K562 (cell line): ENCODE measurements at regions not wholly inside any gene's neighbourhood (a gene's known extent, or its start where the extent isn't known, plus 50 kb on each side); places are given as distances from the start of the nearest gene placed in this dataset.

Experiments
- ATAC-seq: fragments of 200-7000 bp; cut with Tn5 transposase; 3 replicates; pipeline ENCODE4 v1.9.1; 2020; ENCODE audit warnings: moderate library complexity
- BruUV-seq: library from RNA; stranded (reverse); fragments of 400-500 nt; replicated peaks from 2 replicates; lab custom pipeline; 2021; lab: Mats Ljungman, UMichigan
- CTCF ChIA-PET: fragments of 300-600 bp; formaldehyde crosslinking; extraction: SDS; loops from one replicate; lab custom pipeline; 2021; ENCODE audit warnings: low intra/inter-chr PET ratio; lab: Yijun Ruan, JAX
- POLR2A ChIA-PET: fragments of 300-600, 350-650 bp; sonication (Branson Sonifier 250); formaldehyde crosslinking; extraction: SDS; loops from one replicate; lab custom pipeline; 2021; ENCODE audit warnings: antibody characterized with exemption, inconsistent platforms; lab: Yijun Ruan, JAX
- DNase-seq, 4 experiments: peaks; one replicate each; pipeline versions ENCODE4 v3.0.0 to v3.0.0-alpha.2; 2011 to 2018; ENCODE audit warnings: low spot score in 3 of 4, mixed read lengths in 3 of 4; ENCODE audit errors: extremely low read depth in 1 of 4
- FAIRE-seq: peaks from 2 replicates; lab custom pipeline; 2011; peaks lifted over from hg19 to GRCh38; lab: Jason Lieb, UNC
- H2AFZ ChIP-seq: 2 replicates; pipeline ENCODE4 v1.6.0; 2011; ENCODE audit warnings: low read depth, low read length, control low read depth, inconsistent platforms
- H3K27ac ChIP-seq: fragments of 200-600 bp; 3 replicates; pipeline ENCODE4 v1.8.0; 2011; ENCODE audit warnings: low read depth, mild to moderate bottlenecking, control low read depth, inconsistent platforms, low read length, moderate library complexity, mixed read lengths; ENCODE audit errors: extremely low read depth
- H3K27me3 ChIP-seq, 2 experiments: fragments of 300-600 bp in 1 of 2; 2 replicates in 1 of 2; 3 replicates in 1 of 2; pipeline versions ENCODE4 v1.6.0 to v1.8.0; 2011; ENCODE audit warnings: inconsistent platforms in 2 of 2, low read length in 2 of 2, mild to moderate bottlenecking in 1 of 2, mixed read lengths in 1 of 2, moderate library complexity in 1 of 2; ENCODE audit not compliant: control insufficient read depth in 2 of 2, insufficient read depth in 2 of 2
- H3K36me3 ChIP-seq: fragments of 300-600 bp; 3 replicates; pipeline ENCODE4 v1.8.0; 2011; ENCODE audit warnings: mild to moderate bottlenecking, low read length, inconsistent platforms; ENCODE audit not compliant: control insufficient read depth, insufficient read depth
- H3K4me1 ChIP-seq, 2 experiments: fragments of 200-600 bp in 1 of 2; replicated peaks in 1 of 2; 2 replicates in 1 of 2; 3 replicates in 1 of 2; pipeline versions ENCODE4 v1.5.1 to v1.8.0; 2011; ENCODE audit warnings: inconsistent platforms in 2 of 2, low read length in 2 of 2, mild to moderate bottlenecking in 1 of 2, mixed read lengths in 1 of 2, moderate library complexity in 1 of 2; ENCODE audit not compliant: control insufficient read depth in 2 of 2, insufficient read depth in 2 of 2
- H3K4me2 ChIP-seq: 2 replicates; pipeline ENCODE4 v1.6.1; 2011; ENCODE audit warnings: low read length, control low read depth, inconsistent platforms, mixed read lengths; ENCODE audit not compliant: insufficient read depth
- H3K4me3 ChIP-seq: fragments of 200-600 bp; sonication (generic), shearing (Covaris generic); 2 replicates; pipeline ENCODE4 v1.5.1; 2016; ENCODE audit warnings: control low read depth, inconsistent platforms
- H3K79me2 ChIP-seq: fragments of 200-600 bp; 3 replicates; pipeline ENCODE4 v1.8.0; 2011; ENCODE audit warnings: low read length, inconsistent platforms; ENCODE audit not compliant: control insufficient read depth, insufficient read depth
- H3K9ac ChIP-seq, 2 experiments: 2 replicates each; pipeline versions ENCODE4 v1.6.0 to v1.6.1; 2011; ENCODE audit warnings: low read depth in 2 of 2, low read length in 2 of 2, control low read depth in 1 of 2, inconsistent platforms in 1 of 2, mild to moderate bottlenecking in 1 of 2, mixed read lengths in 1 of 2; ENCODE audit not compliant: insufficient read depth in 1 of 2
- H3K9me1 ChIP-seq: one replicate; pipeline ENCODE4 v1.6.0; 2011; ENCODE audit warnings: inconsistent platforms, mild to moderate bottlenecking, low read length, moderate library complexity; ENCODE audit not compliant: control insufficient read depth, insufficient read depth
- H3K9me3 ChIP-seq: replicated peaks from 2 replicates; pipeline ENCODE4 v1.5.1; 2011; ENCODE audit warnings: low read depth, low read length, inconsistent platforms; ENCODE audit not compliant: control insufficient read depth, insufficient read depth
- H4K20me1 ChIP-seq: replicated peaks from 2 replicates; pipeline ENCODE4 v1.6.1; 2011; ENCODE audit warnings: low read length, inconsistent platforms, mixed read lengths; ENCODE audit not compliant: control insufficient read depth, insufficient read depth
- ARHGAP35 ChIP-seq: fragments of 450-650 bp; IDR thresholded peaks from 2 replicates; pipeline ENCODE4 v1.6.1; 2018; ENCODE audit not compliant: partially characterized antibody
- EZH2 ChIP-seq: IDR thresholded peaks from 2 replicates; pipeline ENCODE4 v1.6.1; 2012; ENCODE audit warnings: low read depth, mild to moderate bottlenecking, inconsistent platforms, low read length, borderline replicate concordance
- HIVEP1 ChIP-seq: fragments of 250-450 bp; sonication (Bioruptor Pico); IDR thresholded peaks from 2 replicates; pipeline ENCODE4 v1.4.0; 2020; ENCODE audit warnings: mild to moderate bottlenecking
- NCOA6 ChIP-seq: fragments of 450-650 bp; IDR thresholded peaks from 2 replicates; pipeline ENCODE4 v1.6.1; 2017; ENCODE audit warnings: mild to moderate bottlenecking
- STAT6 ChIP-seq: sonication (generic); formaldehyde crosslinking; IDR thresholded peaks from 2 replicates; pipeline ENCODE4 v1.8.1; 2023; ENCODE audit warnings: mild to moderate bottlenecking, missing genetic modification reagents
- TCF7L2 ChIP-seq: fragments of 150-350 bp; IDR thresholded peaks from 2 replicates; pipeline ENCODE4 v1.6.1; 2016; ENCODE audit warnings: low read depth, mild to moderate bottlenecking, low read length, moderate library complexity
- TCFL5 ChIP-seq: fragments of 250-450 bp; sonication (Bioruptor Pico); conservative IDR thresholded peaks from 2 replicates; pipeline ENCODE4 v1.6.1; 2021; ENCODE audit warnings: mild to moderate bottlenecking, moderate library complexity, matching md5 sums
- ZNF174 ChIP-seq: fragments of 250-450 bp; sonication (Bioruptor Pico); IDR thresholded peaks from 2 replicates; pipeline ENCODE4 v1.4.0; 2020; ENCODE audit warnings: mild to moderate bottlenecking
- WGBS: fragments of 100-300 bp; shearing (Covaris generic); methylation state at CpG from one replicate; pipeline ENCODE4 v1.1.6; 2016; ENCODE audit warnings: low coverage, mixed read lengths; ENCODE audit not compliant: insufficient coverage; ENCODE audit errors: missing lambda C conversion rate; 5-methylcytosine and 5-hydroxymethylcytosine counted together
- in situ Hi-C: fragments of 300-500 bp; cut with MboI; formaldehyde crosslinking; loops from 4 replicates; pipeline ENCODE4 v1.15.0; 2018; ENCODE audit warnings: inconsistent platforms, mixed read lengths
- intact Hi-C: fragments of 100-400 bp; cut with micrococcal nuclease; formaldehyde crosslinking; loops from 2 replicates; pipeline ENCODE4 v1.14.2; 2022
- TF ChIP-seq, protein P1 (sequence below): fragments of 450-650 bp; formaldehyde crosslinking; IDR thresholded peaks from 2 replicates; pipeline ENCODE4 v1.4.0; 2020; ENCODE audit warnings: mild to moderate bottlenecking, mixed read lengths
- TF ChIP-seq, protein P2 (sequence below): fragments of 450-650 bp; formaldehyde crosslinking; IDR thresholded peaks from 2 replicates; pipeline ENCODE4 v1.4.0; 2020; ENCODE audit warnings: mild to moderate bottlenecking, moderate library complexity

GRCh38 chr13:55500694-55501093, 1640.0 kb upstream of the PRR20A start (continued):
- TF ChIP-seq STAT6, result no peak

DNA sequence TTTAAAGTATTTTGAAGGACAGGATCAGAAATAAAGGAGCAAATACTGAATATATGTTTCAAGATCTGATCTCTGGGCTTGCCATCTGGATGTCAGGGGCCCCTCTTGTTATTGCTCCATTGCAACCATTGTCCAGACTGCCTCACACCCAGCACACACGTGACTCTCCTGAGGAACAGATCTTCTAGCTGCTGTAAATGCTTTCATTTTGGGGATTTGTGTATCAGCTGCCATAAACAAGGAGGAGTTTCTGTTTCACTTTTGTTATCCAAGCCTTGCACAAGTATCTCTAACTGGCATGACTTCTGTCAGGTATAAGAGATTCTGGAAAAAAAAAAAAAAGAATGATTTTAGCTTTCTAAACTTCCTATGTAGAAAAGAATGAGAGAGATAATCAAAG, 1624.1 kb upstream of the PRR20A start:
- ATAC-seq, result no peak
- BruUV-seq, result no TSS peak
- ChIA-PET CTCF (no interaction called here), POLR2A (no interaction called here)
- no peaks in the 10 kb centered on the region for H4K20me1 ChIP-seq
- no peak overlapping the region for H3K4me3 ChIP-seq
- H3K27ac ChIP-seq, result no peak overlapping the region
- in situ Hi-C loops, result no loop called here
- H3K27me3 ChIP-seq, result no peaks in the 10 kb centered on the region
- H3K9me3 ChIP-seq, result no peaks in the 10 kb centered on the region
- intact Hi-C loops, result no loop called here
- H3K9ac ChIP-seq, result no peak overlapping the region
- no peaks in the 10 kb centered on the region for H3K4me1 ChIP-seq
- H3K79me2 ChIP-seq, result no peaks in the 10 kb centered on the region
- TF ChIP-seq EZH2 (no peak), TCFL5 (CRISPR knock-in tag) (no peak), ARHGAP35 (no peak), NCOA6 (no peak), ZNF174 (CRISPR knock-in tag) (no peak), TCF7L2 (no peak), HIVEP1 (CRISPR knock-in tag) (no peak)
- TF ChIP-seq, protein P1, sequence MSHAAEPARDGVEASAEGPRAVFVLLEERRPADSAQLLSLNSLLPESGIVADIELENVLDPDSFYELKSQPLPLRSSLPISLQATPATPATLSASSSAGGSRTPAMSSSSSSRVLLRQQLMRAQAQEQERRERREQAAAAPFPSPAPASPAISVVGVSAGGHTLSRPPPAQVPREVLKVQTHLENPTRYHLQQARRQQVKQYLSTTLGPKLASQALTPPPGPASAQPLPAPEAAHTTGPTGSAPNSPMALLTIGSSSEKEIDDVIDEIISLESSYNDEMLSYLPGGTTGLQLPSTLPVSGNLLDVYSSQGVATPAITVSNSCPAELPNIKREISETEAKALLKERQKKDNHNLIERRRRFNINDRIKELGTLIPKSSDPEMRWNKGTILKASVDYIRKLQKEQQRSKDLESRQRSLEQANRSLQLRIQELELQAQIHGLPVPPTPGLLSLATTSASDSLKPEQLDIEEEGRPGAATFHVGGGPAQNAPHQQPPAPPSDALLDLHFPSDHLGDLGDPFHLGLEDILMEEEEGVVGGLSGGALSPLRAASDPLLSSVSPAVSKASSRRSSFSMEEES (CRISPR knock-in tag), result no peak
- TF ChIP-seq, protein P2, sequence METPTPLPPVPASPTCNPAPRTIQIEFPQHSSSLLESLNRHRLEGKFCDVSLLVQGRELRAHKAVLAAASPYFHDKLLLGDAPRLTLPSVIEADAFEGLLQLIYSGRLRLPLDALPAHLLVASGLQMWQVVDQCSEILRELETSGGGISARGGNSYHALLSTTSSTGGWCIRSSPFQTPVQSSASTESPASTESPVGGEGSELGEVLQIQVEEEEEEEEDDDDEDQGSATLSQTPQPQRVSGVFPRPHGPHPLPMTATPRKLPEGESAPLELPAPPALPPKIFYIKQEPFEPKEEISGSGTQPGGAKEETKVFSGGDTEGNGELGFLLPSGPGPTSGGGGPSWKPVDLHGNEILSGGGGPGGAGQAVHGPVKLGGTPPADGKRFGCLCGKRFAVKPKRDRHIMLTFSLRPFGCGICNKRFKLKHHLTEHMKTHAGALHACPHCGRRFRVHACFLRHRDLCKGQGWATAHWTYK (CRISPR knock-in tag), result no peak
- no peaks in the 10 kb centered on the region for H3K9me1 ChIP-seq
- H3K4me2 ChIP-seq, result no peak overlapping the region
- H2AFZ ChIP-seq, result no peak overlapping the region
- no peak for FAIRE-seq
- no peak for DNase-seq
- H3K36me3 ChIP-seq, result no peaks in the 10 kb centered on the region
- 0% methylated on average over 1 of the region's 1 CpG for WGBS
